ENCODE measurements at regions not wholly inside any gene's neighbourhood (a gene's known extent, or its start where the extent isn't known, plus 50 kb on each side); places are given as distances from the start of the nearest gene placed in this dataset.

- no peak for DNase-seq (ENCODE audit: low read depth)
Measured at GRCh38 chr11:28992996-28993395, 884.8 kb downstream of the METTL15 start.

- DNase-seq (ENCODE audit: low read depth), result peak; percentile 49
Measured at GRCh38 chr11:28984231-28984630, 876.0 kb downstream of the METTL15 start.

- DNase-seq (ENCODE audit: low read depth), result no peak
Measured at GRCh38 chr11:28983780-28984179, 875.6 kb downstream of the METTL15 start.

- DNase-seq (ENCODE audit: low read depth), result no peak
Measured at GRCh38 chr11:28981381-28981780, 873.2 kb downstream of the METTL15 start.

- DNase-seq (ENCODE audit: low read depth), result no peak
Measured at GRCh38 chr11:28976801-28977145, 868.6 kb downstream of the METTL15 start.

GRCh38 chr11:28976012-28976800 lies 868.0 kb downstream of the METTL15 start:
- DNase-seq (ENCODE audit: low read depth), result no peak

GRCh38 chr11:28969832-28970231 lies 861.6 kb downstream of the METTL15 start:
- DNase-seq (ENCODE audit: low read depth), result no peak

- DNase-seq (ENCODE audit: low read depth), result peak; percentile 28
Measured at GRCh38 chr11:28966951-28967350, 858.8 kb downstream of the METTL15 start.

GRCh38 chr11:28965819-28966218 lies 857.6 kb downstream of the METTL15 start:
- DNase-seq (ENCODE audit: low read depth), result no peak

GRCh38 chr11:28964811-28965210 lies 856.6 kb downstream of the METTL15 start:
- no peak for DNase-seq (ENCODE audit: low read depth)

GRCh38 chr11:28963187-28963586 lies 855.0 kb downstream of the METTL15 start:
- peak; percentile 45 for DNase-seq (ENCODE audit: low read depth)

- DNase-seq (ENCODE audit: low read depth), result no peak
Measured at GRCh38 chr11:28962502-28962901, 854.3 kb downstream of the METTL15 start.

GRCh38 chr11:28961726-28962125 lies 853.5 kb downstream of the METTL15 start:
- DNase-seq (ENCODE audit: low read depth), result no peak

GRCh38 chr11:28956446-28956845 lies 848.3 kb downstream of the METTL15 start:
- DNase-seq (ENCODE audit: low read depth), result no peak

- DNase-seq (ENCODE audit: low read depth), result no peak
Measured at GRCh38 chr11:28951191-28951590, 843.0 kb downstream of the METTL15 start.

GRCh38 chr11:28939381-28939780 lies 831.2 kb downstream of the METTL15 start:
- DNase-seq (ENCODE audit: low read depth), result no peak

GRCh38 chr11:28938091-28938490 lies 829.9 kb downstream of the METTL15 start:
- DNase-seq (ENCODE audit: low read depth), result no peak

- no peak for DNase-seq (ENCODE audit: low read depth)
Measured at GRCh38 chr11:28932940-28933339, 824.8 kb downstream of the METTL15 start.

GRCh38 chr11:28924004-28924403 lies 815.8 kb downstream of the METTL15 start:
- DNase-seq (ENCODE audit: low read depth), result no peak

GRCh38 chr11:28922386-28922981 lies 814.3 kb downstream of the METTL15 start:
- no peak for DNase-seq (ENCODE audit: low read depth)

GRCh38 chr11:28919194-28919593 lies 811.0 kb downstream of the METTL15 start:
- DNase-seq (ENCODE audit: low read depth), result no peak

- no peak for DNase-seq (ENCODE audit: low read depth)
Measured at GRCh38 chr11:28913883-28914282, 805.7 kb downstream of the METTL15 start.

GRCh38 chr11:28911829-28912228 lies 803.6 kb downstream of the METTL15 start:
- DNase-seq (ENCODE audit: low read depth), result no peak

- DNase-seq (ENCODE audit: low read depth), result no peak
Measured at GRCh38 chr11:28910926-28911325, 802.7 kb downstream of the METTL15 start.

Measured in renal cortical epithelial cell (primary cell).